HEK293 (cell line): ENCODE measurements at regions not wholly inside any gene's neighbourhood (a gene's known extent, or its start where the extent isn't known, plus 50 kb on each side); places are given as distances from the start of the nearest gene placed in this dataset.

ENCODE experiments used
- KLF16 ChIP-seq: fragments of 450-650 bp; formaldehyde crosslinking; IDR thresholded peaks from 2 replicates; pipeline ENCODE4 v1.5.1; 2017; ENCODE audit warnings: missing biosample characterization, missing genetic modification characterization
- ZBTB21 ChIP-seq: fragments of 450-650 bp; formaldehyde crosslinking; IDR thresholded peaks from 2 replicates; pipeline ENCODE4 v1.5.1; 2017; ENCODE audit warnings: missing biosample characterization, missing genetic modification characterization
- ZNF10 ChIP-seq: fragments of 450-650 bp; formaldehyde crosslinking; IDR thresholded peaks from 2 replicates; pipeline ENCODE4 v1.5.1; 2017; ENCODE audit warnings: missing biosample characterization, missing genetic modification characterization
- ZNF768 ChIP-seq: fragments of 450-650 bp; formaldehyde crosslinking; IDR thresholded peaks from 2 replicates; pipeline ENCODE4 v1.5.1; 2018; ENCODE audit warnings: missing biosample characterization, mild to moderate bottlenecking, missing genetic modification characterization

GRCh38 chr3:13693441-13693840 is 144.5 kb downstream of the FBLN2 start:
- no peak for TF ChIP-seq ZNF10 (tag by site-specific recombination)
- no peak for TF ChIP-seq ZNF768 (tag by site-specific recombination)
- TF ChIP-seq ZBTB21 (tag by site-specific recombination): no peak
- no peak for TF ChIP-seq KLF16 (tag by site-specific recombination)
